ENCODE measurements at regions not wholly inside any gene's neighbourhood (a gene's known extent, or its start where the extent isn't known, plus 50 kb on each side); places are given as distances from the start of the nearest gene placed in this dataset.

DNA sequence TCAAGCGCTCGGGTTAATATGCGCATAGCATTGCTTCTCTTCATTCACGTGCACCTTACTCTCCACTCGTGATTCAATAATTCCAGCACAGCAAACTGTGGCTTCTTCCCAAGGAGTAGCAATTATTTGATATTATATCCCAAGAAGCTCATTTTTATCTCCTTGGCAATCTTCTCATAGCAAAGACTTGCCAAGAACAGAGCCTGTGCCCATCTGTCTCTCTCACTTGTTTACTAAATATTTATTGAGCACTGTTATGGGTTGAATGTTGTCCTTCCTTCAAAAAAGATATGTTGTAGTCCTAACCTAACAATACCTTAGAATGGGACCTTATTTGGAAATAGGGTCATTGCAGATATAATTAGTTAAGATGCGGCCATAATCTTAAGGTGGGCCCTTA is 233.7 kb downstream of the TFCP2L1 start:
- TF ChIP-seq EP300 (IDR thresholded peaks at IDR 0.05; ENCODE audit: low read depth): no peak
- TF ChIP-seq, protein P1, sequence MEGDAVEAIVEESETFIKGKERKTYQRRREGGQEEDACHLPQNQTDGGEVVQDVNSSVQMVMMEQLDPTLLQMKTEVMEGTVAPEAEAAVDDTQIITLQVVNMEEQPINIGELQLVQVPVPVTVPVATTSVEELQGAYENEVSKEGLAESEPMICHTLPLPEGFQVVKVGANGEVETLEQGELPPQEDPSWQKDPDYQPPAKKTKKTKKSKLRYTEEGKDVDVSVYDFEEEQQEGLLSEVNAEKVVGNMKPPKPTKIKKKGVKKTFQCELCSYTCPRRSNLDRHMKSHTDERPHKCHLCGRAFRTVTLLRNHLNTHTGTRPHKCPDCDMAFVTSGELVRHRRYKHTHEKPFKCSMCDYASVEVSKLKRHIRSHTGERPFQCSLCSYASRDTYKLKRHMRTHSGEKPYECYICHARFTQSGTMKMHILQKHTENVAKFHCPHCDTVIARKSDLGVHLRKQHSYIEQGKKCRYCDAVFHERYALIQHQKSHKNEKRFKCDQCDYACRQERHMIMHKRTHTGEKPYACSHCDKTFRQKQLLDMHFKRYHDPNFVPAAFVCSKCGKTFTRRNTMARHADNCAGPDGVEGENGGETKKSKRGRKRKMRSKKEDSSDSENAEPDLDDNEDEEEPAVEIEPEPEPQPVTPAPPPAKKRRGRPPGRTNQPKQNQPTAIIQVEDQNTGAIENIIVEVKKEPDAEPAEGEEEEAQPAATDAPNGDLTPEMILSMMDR (IDR thresholded peaks at IDR 0.05): no peak
- TF ChIP-seq POLR2AphosphoS5 (IDR thresholded peaks at IDR 0.05): no peak
- TF ChIP-seq POLR2A (IDR thresholded peaks at IDR 0.05): no peak
